Neuronal stem cell (in vitro differentiated cells): ENCODE measurements at regions not wholly inside any gene's neighbourhood (a gene's known extent, or its start where the extent isn't known, plus 50 kb on each side); places are given as distances from the start of the nearest gene placed in this dataset.

Experiments
- DNase-seq: peaks from one replicate; pipeline ENCODE4 v3.0.0-alpha.2; 2013; ENCODE audit warnings: low spot score
- H2AFZ ChIP-seq: one replicate; pipeline ENCODE4 v1.6.1; 2013; ENCODE audit warnings: mild to moderate bottlenecking, low read length, inconsistent platforms
- H2AK5ac ChIP-seq: 2 replicates; pipeline ENCODE4 v1.6.1; 2013; ENCODE audit warnings: low read depth, mild to moderate bottlenecking, inconsistent platforms, low read length, moderate library complexity, mixed read lengths
- H2BK120ac ChIP-seq: 2 replicates; pipeline ENCODE4 v1.6.1; 2013; ENCODE audit warnings: low read depth, mild to moderate bottlenecking, inconsistent platforms, low read length, moderate library complexity, mixed read lengths
- H2BK12ac ChIP-seq: one replicate; pipeline ENCODE4 v1.6.1; 2013; ENCODE audit warnings: low read length, inconsistent platforms
- H2BK15ac ChIP-seq: 2 replicates; pipeline ENCODE4 v1.6.1; 2013; ENCODE audit warnings: mild to moderate bottlenecking, low read length, inconsistent platforms, mixed read lengths
- H2BK5ac ChIP-seq: one replicate; pipeline ENCODE4 v1.6.1; 2013; ENCODE audit warnings: inconsistent platforms, mild to moderate bottlenecking, low read length, moderate library complexity
- H3K14ac ChIP-seq: one replicate; pipeline ENCODE4 v1.6.1; 2013; ENCODE audit warnings: low read length, inconsistent platforms
- H3K18ac ChIP-seq: 2 replicates; pipeline ENCODE4 v1.6.1; 2013; ENCODE audit warnings: low read length, inconsistent platforms
- H3K23ac ChIP-seq: 2 replicates; pipeline ENCODE4 v1.6.1; 2013; ENCODE audit warnings: low read depth, mild to moderate bottlenecking, mixed read lengths, low read length, inconsistent platforms; ENCODE audit not compliant: poor library complexity
- H3K27ac ChIP-seq: replicated peaks from 3 replicates; pipeline ENCODE4 v1.5.1; 2013; ENCODE audit warnings: low read length, inconsistent platforms
- H3K27me3 ChIP-seq, 3 experiments: 2 replicates each; pipeline ENCODE4 v1.6.1; 2013; ENCODE audit warnings: low read length in 3 of 3, mild to moderate bottlenecking in 2 of 3, inconsistent platforms in 1 of 3, low read depth in 1 of 3, mixed read lengths in 1 of 3, moderate library complexity in 1 of 3; ENCODE audit not compliant: control insufficient read depth in 3 of 3, insufficient read depth in 3 of 3
- H3K36me3 ChIP-seq, 2 donors: replicated peaks in 1 of 2; 2 replicates each; pipeline ENCODE4 v1.6.1; 2013; ENCODE audit warnings: low read length in 2 of 2; ENCODE audit not compliant: control insufficient read depth in 2 of 2, insufficient read depth in 2 of 2
- H3K4ac ChIP-seq: 2 replicates; pipeline ENCODE4 v1.6.1; 2013; ENCODE audit warnings: inconsistent platforms, mild to moderate bottlenecking, low read length, moderate library complexity
- H3K4me1 ChIP-seq, 2 donors: 1 replicate in 1 of 2; 2 replicates in 1 of 2; pipeline ENCODE4 v1.6.1; 2013; ENCODE audit warnings: low read length in 2 of 2, low read depth in 1 of 2; ENCODE audit not compliant: control insufficient read depth in 2 of 2, insufficient read depth in 1 of 2
- H3K4me2 ChIP-seq: one replicate; pipeline ENCODE4 v1.6.1; 2013; ENCODE audit warnings: mild to moderate bottlenecking, low read length, inconsistent platforms; ENCODE audit not compliant: insufficient read depth, poor library complexity, severe bottlenecking
- H3K4me3 ChIP-seq, 2 donors: 2 replicates each; pipeline ENCODE4 v1.5.1; 2013; ENCODE audit warnings: low read length in 2 of 2, mild to moderate bottlenecking in 2 of 2, inconsistent platforms in 1 of 2, moderate library complexity in 1 of 2
- H3K79me1 ChIP-seq: one replicate; pipeline ENCODE4 v1.6.1; 2013; ENCODE audit warnings: low read depth, mild to moderate bottlenecking, inconsistent platforms, low read length, moderate library complexity
- H3K9ac ChIP-seq: one replicate; pipeline ENCODE4 v1.6.1; 2013; ENCODE audit warnings: mild to moderate bottlenecking, low read depth, low read length, inconsistent platforms; ENCODE audit not compliant: poor library complexity
- H3K9me3 ChIP-seq, 2 donors: replicated peaks in 1 of 2; 2 replicates each; pipeline versions ENCODE3 to v1.6.1; 2013; ENCODE audit warnings: low read length in 2 of 2, mild to moderate bottlenecking in 2 of 2, inconsistent platforms in 1 of 2, low read depth in 1 of 2, mixed read lengths in 1 of 2, moderate library complexity in 1 of 2; ENCODE audit not compliant: control insufficient read depth in 2 of 2, insufficient read depth in 1 of 2
- H4K8ac ChIP-seq: one replicate; pipeline ENCODE4 v1.6.1; 2013; ENCODE audit warnings: low read depth, mild to moderate bottlenecking, inconsistent platforms, low read length, moderate library complexity
- H4K91ac ChIP-seq: one replicate; pipeline ENCODE4 v1.6.1; 2013; ENCODE audit warnings: low read length, low read depth, mild to moderate bottlenecking, inconsistent platforms; ENCODE audit not compliant: poor library complexity
- WGBS, 2 donors: extraction: QIAGEN DNeasy Blood & Tissue Kit; methylation state at CpG; one replicate each; pipeline ENCODE4 v1.1.7; 2013; ENCODE audit warnings: missing lambda C conversion rate in 2 of 2, mixed read lengths in 1 of 2; ENCODE audit not compliant: insufficient read length in 2 of 2, insufficient replicate concordance in 1 of 2; ENCODE audit errors: extremely low coverage in 2 of 2; 5-methylcytosine and 5-hydroxymethylcytosine counted together

- Histone ChIP-seq H3K36me3 (no peaks in the 10 kb centered on the region), H3K4me1 (peaks cover 22 to 38% of the 10 kb centered on the region in 2 donors), H2AFZ (peak overlapping the region; percentile 66), H3K18ac (peak overlapping the region; percentile 91), H3K9me3 (peaks cover 0 to 8% of the 10 kb centered on the region in 2 donors), H2BK15ac (peak overlapping the region; percentile 78), H3K14ac (no peak overlapping the region), H2BK12ac (peak overlapping the region; percentile 99), H4K91ac (no peak overlapping the region), H3K23ac (peak overlapping the region; percentile 96), H2BK120ac (no peak overlapping the region), H3K4me3 (peak overlapping the region in 1 of 2 donors; percentile 22), H3K9ac (no peak overlapping the region), H3K4ac (no peak overlapping the region), H2BK5ac (no peak overlapping the region), H3K27ac (no peak overlapping the region), H4K8ac (no peak overlapping the region), H3K79me1 (no peaks in the 10 kb centered on the region), H3K27me3 (peaks cover 0 to 13% (median 12%) of the 10 kb centered on the region in 3 experiments), H3K4me2 (peak overlapping the region; percentile 61), H2AK5ac (peak overlapping the region; percentile 49)
- no peak for DNase-seq
- no CpG with 5 or more reads among the region's 28 CpGs for WGBS, 2 donors
Measured at GRCh38 chr12:131380220-131380964, 330.5 kb upstream of the SFSWAP start.

GRCh38 chr12:131380965-131381705 is 329.8 kb upstream of the SFSWAP start:
- Histone ChIP-seq H3K4me2 (no peak overlapping the region), H3K9me3 (peaks cover 0 to 8% of the 10 kb centered on the region in 2 donors), H2BK15ac (peak overlapping the region; percentile 78), H3K14ac (no peak overlapping the region), H4K91ac (no peak overlapping the region), H3K79me1 (no peaks in the 10 kb centered on the region), H3K18ac (peak overlapping the region; percentile 4), H2AK5ac (peak overlapping the region; percentile 83), H3K4me3 (no peak overlapping the region), H3K27ac (no peak overlapping the region), H3K9ac (no peak overlapping the region), H2BK120ac (no peak overlapping the region), H3K36me3 (no peaks in the 10 kb centered on the region), H2BK12ac (peak overlapping the region; percentile 4), H3K27me3 (peaks cover 0 to 13% (median 13%) of the 10 kb centered on the region in 3 experiments), H2AFZ (peak overlapping the region; percentile 11), H3K23ac (no peak overlapping the region), H3K4me1 (peaks cover 22 to 37% of the 10 kb centered on the region in 2 donors), H4K8ac (no peak overlapping the region), H2BK5ac (no peak overlapping the region), H3K4ac (no peak overlapping the region)
- WGBS, 2 donors = no CpG with 5 or more reads among the region's 27 CpGs
- DNase-seq = no peak

GRCh38 chr12:131381716-131382430 is 329.0 kb upstream of the SFSWAP start:
- Histone ChIP-seq H2BK120ac (no peak overlapping the region), H2BK12ac (peak overlapping the region; percentile 7), H2BK5ac (no peak overlapping the region), H3K27ac (no peak overlapping the region), H3K14ac (no peak overlapping the region), H2AK5ac (no peak overlapping the region), H3K23ac (no peak overlapping the region), H3K4ac (no peak overlapping the region), H3K4me3 (no peak overlapping the region), H2AFZ (peak overlapping the region; percentile 11), H4K91ac (no peak overlapping the region), H3K4me2 (no peak overlapping the region), H4K8ac (no peak overlapping the region), H2BK15ac (peak overlapping the region; percentile 78), H3K36me3 (no peaks in the 10 kb centered on the region), H3K18ac (peak overlapping the region; percentile 38), H3K4me1 (peaks cover 22 to 41% of the 10 kb centered on the region in 2 donors), H3K9ac (no peak overlapping the region), H3K79me1 (no peaks in the 10 kb centered on the region), H3K9me3 (peaks cover 0 to 7% of the 10 kb centered on the region in 2 donors), H3K27me3 (peaks cover 0 to 13% (median 13%) of the 10 kb centered on the region in 3 experiments)
- WGBS, 2 donors = no CpG with 5 or more reads among the region's 22 CpGs
- DNase-seq = no peak
